T-cell (primary cell): ENCODE measurements at regions not wholly inside any gene's neighbourhood (a gene's known extent, or its start where the extent isn't known, plus 50 kb on each side); places are given as distances from the start of the nearest gene placed in this dataset.
"Not testable (repeated sequence)": the region's sequence is repeated elsewhere in the genome, so short reads cannot be mapped to it uniquely, and the experiment has no call there.

Experiments
- ATAC-seq, 4 experiments: fragments of 200-7000 bp in 3 of 4; fragments of 150-1000 bp in 1 of 4; cut with Tn5 transposase; replicated peaks in 1 of 4; 1 replicate in 3 of 4; 2 replicates in 1 of 4; pipeline ENCODE4 v1.10.0; 2021; ENCODE audit warnings: moderate library complexity in 3 of 4, mild to moderate bottlenecking in 2 of 4, moderate number of reproducible peaks in 1 of 4
- CTCF ChIA-PET, 2 donors: fragments of 300-600 bp; sonication (Branson Sonifier 250); formaldehyde crosslinking; loops; one replicate each; lab custom pipeline; 2022; ENCODE audit warnings: antibody characterized with exemption in 2 of 2; lab: Charles Lee
- POLR2A ChIA-PET, 2 donors: fragments of 300-600 bp; sonication (Branson Sonifier 250); formaldehyde crosslinking; loops; one replicate each; lab custom pipeline; 2022; ENCODE audit warnings: antibody characterized with exemption in 2 of 2; lab: Charles Lee
- DNase-seq, 35 experiments: peaks; one replicate each; pipeline versions ENCODE4 v3.0.0 to v3.0.0-alpha.2; 2013 to 2023
- H3K27ac ChIP-seq: one replicate; pipeline ENCODE4 v1.5.1; 2013; ENCODE audit warnings: low read length
- H3K27me3 ChIP-seq, 2 experiments: replicated peaks in 1 of 2; 1 replicate in 1 of 2; 2 replicates in 1 of 2; pipeline versions ENCODE4 v1.6.1 to v1.7.0; 2013; ENCODE audit warnings: low read length in 1 of 2, mixed read lengths in 1 of 2; ENCODE audit not compliant: control insufficient read depth in 2 of 2, insufficient read depth in 2 of 2; ENCODE audit errors: extremely low read depth in 1 of 2
- H3K36me3 ChIP-seq, 2 donors: 1 replicate in 1 of 2; 2 replicates in 1 of 2; pipeline versions ENCODE4 v1.6.1 to v1.7.0; 2013; ENCODE audit warnings: low read length in 1 of 2; ENCODE audit not compliant: control insufficient read depth in 2 of 2, insufficient read depth in 1 of 2; ENCODE audit errors: extremely low read depth in 1 of 2
- H3K4me1 ChIP-seq, 2 experiments: 1 replicate in 1 of 2; 2 replicates in 1 of 2; pipeline versions ENCODE4 v1.6.1 to v1.7.0; 2013; ENCODE audit warnings: low read length in 2 of 2, mixed read lengths in 1 of 2; ENCODE audit not compliant: insufficient read depth in 2 of 2, control insufficient read depth in 1 of 2; ENCODE audit errors: extremely low read depth in 1 of 2
- H3K4me3 ChIP-seq, 2 donors: 1 replicate in 1 of 2; 2 replicates in 1 of 2; pipeline versions ENCODE4 v1.5.1 to v1.7.0; 2013; ENCODE audit warnings: mild to moderate bottlenecking in 2 of 2, low read length in 1 of 2, moderate library complexity in 1 of 2; ENCODE audit not compliant: control insufficient read depth in 1 of 2; ENCODE audit errors: extremely low read depth in 1 of 2
- H3K9me3 ChIP-seq: 2 replicates; pipeline ENCODE4 v1.7.0; 2013
- H3K27ac Mint-ChIP-seq, 2 donors: one replicate each; pipeline ENCODE4 v1.8.0; 2020 to 2021; ENCODE audit warnings: mild to moderate bottlenecking in 2 of 2, mixed read lengths in 2 of 2
- H3K27me3 Mint-ChIP-seq, 2 donors: one replicate each; pipeline ENCODE4 v1.8.0; 2021 to 2022; ENCODE audit warnings: mixed read lengths in 2 of 2
- H3K36me3 Mint-ChIP-seq: one replicate; pipeline ENCODE4 v1.8.0; 2021; ENCODE audit warnings: mixed read lengths
- H3K4me1 Mint-ChIP-seq, 3 donors: one replicate each; pipeline ENCODE4 v1.8.0; 2020 to 2022; ENCODE audit warnings: mixed read lengths in 3 of 3, mild to moderate bottlenecking in 1 of 3
- H3K4me3 Mint-ChIP-seq, 3 donors: one replicate each; pipeline ENCODE4 v1.8.0; 2020 to 2022; ENCODE audit warnings: mild to moderate bottlenecking in 3 of 3, mixed read lengths in 3 of 3, moderate library complexity in 3 of 3
- H3K9me3 Mint-ChIP-seq, 3 donors: one replicate each; pipeline ENCODE4 v1.8.0; 2020 to 2022; ENCODE audit warnings: mixed read lengths in 3 of 3
- WGBS: methylation state at CpG from one replicate; pipeline ENCODE4 v1.1.5; 2013; ENCODE audit warnings: missing lambda C conversion rate; ENCODE audit not compliant: insufficient coverage; 5-methylcytosine and 5-hydroxymethylcytosine counted together

GRCh38 chr12:42910656-42911055 lies 321.1 kb upstream of the PRICKLE1 start:
- no peaks in the 10 kb centered on the region for H3K27me3 Mint-ChIP-seq
- H3K9me3 Mint-ChIP-seq, result peaks cover 11 to 19% (median 17%) of the 10 kb centered on the region in 3 donors
- Histone ChIP-seq H3K4me1 (no peaks in the 10 kb centered on the region), H3K4me3 (no peak overlapping the region), H3K36me3 (no peaks in the 10 kb centered on the region), H3K27ac (no peak overlapping the region), H3K27me3 (no peaks in the 10 kb centered on the region), H3K9me3 (no peaks in the 10 kb centered on the region)
- H3K4me1 Mint-ChIP-seq, result no peaks in the 10 kb centered on the region
- DNase-seq (no peak), ATAC-seq (no peak)
- 40% methylated on average over 1 of the region's 6 CpGs for WGBS
- CTCF ChIA-PET, result no interaction called here
- no peak overlapping the region for H3K4me3 Mint-ChIP-seq
- no peaks in the 10 kb centered on the region for H3K36me3 Mint-ChIP-seq
- no peak overlapping the region for H3K27ac Mint-ChIP-seq
- POLR2A ChIA-PET, result no interaction called here

- no peaks in the 10 kb centered on the region for H3K9me3 ChIP-seq
- peaks cover 7 to 17% (median 11%) of the 10 kb centered on the region in 3 donors for H3K9me3 Mint-ChIP-seq
- 54% methylated on average over 3 of the region's 6 CpGs for WGBS
- no peaks in the 10 kb centered on the region for H3K4me1 ChIP-seq
- no peak for ATAC-seq
- no peak overlapping the region for H3K27ac ChIP-seq
- no peak overlapping the region for H3K27ac Mint-ChIP-seq
- no peak for DNase-seq
- H3K27me3 ChIP-seq, result no peaks in the 10 kb centered on the region
- H3K36me3 Mint-ChIP-seq, result no peaks in the 10 kb centered on the region
- H3K4me1 Mint-ChIP-seq, result no peaks in the 10 kb centered on the region
- H3K4me3 ChIP-seq, result no peak overlapping the region
- no peaks in the 10 kb centered on the region for H3K27me3 Mint-ChIP-seq
- POLR2A ChIA-PET, result interaction anchor here (0.5 to 0.7 kb wide), 2 partner anchors 24 to 139 kb away, joined by 3 read pairs; no protein-coding TSS in a partner anchor
- CTCF ChIA-PET, result no interaction called here
- no peaks in the 10 kb centered on the region for H3K36me3 ChIP-seq
- H3K4me3 Mint-ChIP-seq, result no peak overlapping the region
Observed at GRCh38 chr12:42908712-42909111, 319.2 kb upstream of the PRICKLE1 start.

GRCh38 chr12:42906801-42907200 lies 317.3 kb upstream of the PRICKLE1 start:
- H3K27ac Mint-ChIP-seq, H3K27me3 ChIP-seq, H3K4me1 ChIP-seq, CTCF ChIA-PET, H3K9me3 ChIP-seq, H3K27me3 Mint-ChIP-seq, H3K4me1 Mint-ChIP-seq, H3K4me3 ChIP-seq, POLR2A ChIA-PET, H3K36me3 ChIP-seq, H3K4me3 Mint-ChIP-seq, DNase-seq, ATAC-seq, H3K36me3 Mint-ChIP-seq, H3K27ac ChIP-seq: not testable (repeated sequence)
- H3K9me3 Mint-ChIP-seq, result peaks cover 2 to 11% (median 11%) of the 10 kb centered on the region in 3 donors
- no CpG with 5 or more reads among the region's 2 CpGs for WGBS

- Histone ChIP-seq H3K4me3 (no peak overlapping the region), H3K27me3 (no peaks in the 10 kb centered on the region), H3K27ac (no peak overlapping the region), H3K4me1 (no peaks in the 10 kb centered on the region), H3K36me3 (no peaks in the 10 kb centered on the region), H3K9me3 (no peaks in the 10 kb centered on the region)
- CTCF ChIA-PET, result no interaction called here
- Mint-ChIP-seq H3K9me3 (peaks cover 2 to 18% (median 16%) of the 10 kb centered on the region in 3 donors), H3K27me3 (no peaks in the 10 kb centered on the region), H3K4me3 (no peak overlapping the region), H3K36me3 (no peaks in the 10 kb centered on the region), H3K4me1 (no peaks in the 10 kb centered on the region), H3K27ac (no peak overlapping the region)
- 92% methylated on average over 2 of the region's 2 CpGs for whole genome bisulfite sequencing
- POLR2A ChIA-PET, result no interaction called here
- DNase-seq (no peak), ATAC-seq (no peak)
Observed at GRCh38 chr12:42905419-42905705, 315.8 kb upstream of the PRICKLE1 start.

GRCh38 chr12:42904683-42905418 lies 315.3 kb upstream of the PRICKLE1 start:
- no peak overlapping the region for H3K4me3 Mint-ChIP-seq
- WGBS, result 50% methylated on average over 2 of the region's 12 CpGs

GRCh38 chr12:42903736-42904135 lies 314.2 kb upstream of the PRICKLE1 start:
- Mint-ChIP-seq H3K4me3 (no peak overlapping the region), H3K27ac (no peak overlapping the region), H3K9me3 (peaks cover 3 to 18% (median 10%) of the 10 kb centered on the region in 3 donors), H3K4me1 (no peaks in the 10 kb centered on the region), H3K27me3 (no peaks in the 10 kb centered on the region), H3K36me3 (no peaks in the 10 kb centered on the region)
- H3K4me3 ChIP-seq, result no peak overlapping the region
- POLR2A ChIA-PET, result no interaction called here
- ATAC-seq, result no peak
- no peaks in the 10 kb centered on the region for H3K9me3 ChIP-seq
- DNase-seq, result no peak
- H3K4me1 ChIP-seq, result no peaks in the 10 kb centered on the region
- H3K27ac ChIP-seq, result no peak overlapping the region
- WGBS, result no CpG with 5 or more reads among the region's 3 CpGs
- H3K27me3 ChIP-seq, result no peaks in the 10 kb centered on the region
- CTCF ChIA-PET, result no interaction called here
- H3K36me3 ChIP-seq, result no peaks in the 10 kb centered on the region

More at GRCh38 chr12:42904683-42905418, 315.3 kb upstream of the PRICKLE1 start:
- CTCF ChIA-PET, result no interaction called here
- ATAC-seq, result no peak
- no peaks in the 10 kb centered on the region for H3K27me3 Mint-ChIP-seq
- peaks cover 2 to 18% (median 16%) of the 10 kb centered on the region in 3 donors for H3K9me3 Mint-ChIP-seq
- H3K4me1 Mint-ChIP-seq, result no peaks in the 10 kb centered on the region
- Histone ChIP-seq H3K27me3 (no peaks in the 10 kb centered on the region), H3K27ac (no peak overlapping the region), H3K4me3 (no peak overlapping the region), H3K36me3 (no peaks in the 10 kb centered on the region), H3K4me1 (no peaks in the 10 kb centered on the region), H3K9me3 (no peaks in the 10 kb centered on the region)
- H3K27ac Mint-ChIP-seq, result no peak overlapping the region
- POLR2A ChIA-PET, result no interaction called here
- no peak for DNase-seq
- no peaks in the 10 kb centered on the region for H3K36me3 Mint-ChIP-seq

GRCh38 chr12:42902001-42902400 lies 312.5 kb upstream of the PRICKLE1 start:
- H3K4me1 ChIP-seq, result no peaks in the 10 kb centered on the region
- no peak overlapping the region for H3K27ac ChIP-seq
- H3K36me3 ChIP-seq, result no peaks in the 10 kb centered on the region
- no peaks in the 10 kb centered on the region for H3K27me3 ChIP-seq
- ATAC-seq (no peak), DNase-seq (no peak)
- no peak overlapping the region for H3K4me3 ChIP-seq
- H3K36me3 Mint-ChIP-seq, result no peaks in the 10 kb centered on the region
- peaks cover 3 to 15% (median 6%) of the 10 kb centered on the region in 3 donors for H3K9me3 Mint-ChIP-seq
- no peaks in the 10 kb centered on the region for H3K9me3 ChIP-seq
- H3K4me1 Mint-ChIP-seq, result no peaks in the 10 kb centered on the region
- 76% methylated on average over 2 of the region's 2 CpGs for WGBS
- ChIA-PET CTCF (no interaction called here), POLR2A (no interaction called here)
- H3K27ac Mint-ChIP-seq, result no peak overlapping the region
- no peak overlapping the region for H3K4me3 Mint-ChIP-seq
- no peaks in the 10 kb centered on the region for H3K27me3 Mint-ChIP-seq
